ENCODE measurements at regions not wholly inside any gene's neighbourhood (a gene's known extent, or its start where the extent isn't known, plus 50 kb on each side); places are given as distances from the start of the nearest gene placed in this dataset.

GRCh38 chr16:86958423-86958822 lies 358.8 kb downstream of the C16orf95 start:
- TF ChIP-seq CTCF (IDR thresholded peaks at IDR 0.05) (no peak), POLR2A (IDR thresholded peaks at IDR 0.05) (no peak)

All from ovary (tissue), 3 donors.